ENCODE measurements at regions not wholly inside any gene's neighbourhood (a gene's known extent, or its start where the extent isn't known, plus 50 kb on each side); places are given as distances from the start of the nearest gene placed in this dataset.
"Not testable (repeated sequence)": the region's sequence is repeated elsewhere in the genome, so short reads cannot be mapped to it uniquely, and the experiment has no call there.

DNA sequence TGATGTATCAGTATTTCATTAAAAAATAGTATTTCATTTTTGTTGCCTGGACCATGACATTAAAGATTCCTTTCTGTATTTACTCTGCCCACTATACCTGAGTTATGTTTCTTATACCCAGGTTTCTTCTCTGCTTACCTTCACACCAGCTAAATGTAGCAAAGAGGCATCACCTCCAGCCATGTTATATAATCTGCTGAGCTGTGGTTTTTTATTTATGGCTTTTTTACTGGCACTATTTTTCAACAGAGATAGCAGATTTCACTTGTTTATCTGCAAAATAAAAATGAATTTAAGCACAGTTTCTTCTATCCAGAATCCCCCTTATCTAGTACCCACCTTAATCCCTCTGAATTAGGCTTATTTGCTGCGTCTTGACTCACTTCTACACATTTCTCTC is 979.0 kb upstream of the MAN1A1 start:
- DNase-seq = no peak

DNA sequence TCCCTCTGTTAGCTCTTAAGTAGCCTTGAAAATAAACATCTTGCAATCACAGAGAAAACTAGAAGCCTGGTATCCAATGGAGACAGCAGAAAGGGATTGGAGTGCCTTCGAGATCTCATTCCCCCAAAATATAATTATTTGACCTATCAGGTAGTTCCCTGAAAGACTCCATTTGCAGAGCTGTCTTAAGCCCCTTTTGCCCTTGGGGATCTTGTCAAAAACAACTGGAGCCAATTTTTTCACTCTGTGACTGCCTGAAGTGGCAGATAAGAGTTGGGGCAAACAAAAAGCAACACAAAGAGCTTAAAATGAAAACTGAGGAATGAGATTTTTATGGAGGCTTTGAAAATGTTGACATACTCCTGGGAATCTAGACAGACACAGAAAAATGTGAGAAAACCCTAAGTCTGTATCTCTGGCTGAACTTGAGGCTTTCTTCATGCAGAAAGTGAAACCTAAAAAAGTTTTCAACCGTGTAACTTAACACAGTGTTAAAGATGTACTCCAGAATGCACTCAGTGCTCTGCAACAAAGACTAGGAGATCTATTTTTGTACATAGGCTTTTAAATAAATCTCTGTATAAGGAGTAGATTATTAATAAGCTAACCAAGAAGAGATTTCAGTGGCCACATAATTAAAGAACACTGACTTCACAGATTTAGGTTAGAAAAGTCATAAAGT is 971.1 kb upstream of the MAN1A1 start:
- no peak for DNase-seq

DNA sequence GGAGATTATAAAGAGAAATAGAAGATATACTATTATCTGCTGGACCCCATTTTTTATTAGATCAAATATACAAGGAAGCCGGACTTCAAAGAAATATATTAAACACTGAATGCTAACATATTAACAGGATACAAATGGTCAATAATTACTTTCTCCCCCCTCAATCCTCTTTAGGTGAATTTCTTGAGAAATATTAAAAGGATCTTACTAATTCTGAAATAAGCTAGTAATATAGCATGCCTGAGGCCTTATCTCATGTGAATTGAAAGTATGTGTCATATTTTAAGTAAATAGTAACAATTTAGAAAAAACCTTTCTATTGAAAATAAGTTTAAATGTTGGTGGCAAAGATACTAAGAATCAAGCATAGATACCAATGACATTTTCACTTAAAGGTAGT is 954.7 kb upstream of the MAN1A1 start:
- DNase-seq = no peak

DNA sequence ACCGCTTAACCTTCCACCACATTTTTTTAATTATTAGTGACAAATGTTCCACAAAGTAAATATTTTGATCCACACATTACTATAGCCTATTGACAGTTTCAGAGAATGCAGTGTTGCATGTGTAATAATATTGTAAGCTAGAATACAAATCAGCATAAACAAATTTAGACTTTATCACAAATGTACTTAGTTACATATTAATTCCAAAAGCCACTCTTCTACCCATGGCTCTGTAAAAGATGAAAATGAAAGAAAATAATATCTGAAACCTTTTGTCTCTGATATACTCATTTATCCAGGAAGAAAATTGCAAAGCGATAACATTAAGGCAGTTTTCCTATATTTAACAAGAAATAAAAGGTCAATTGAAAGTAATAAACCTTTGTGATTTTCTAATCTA is 954.0 kb upstream of the MAN1A1 start:
- DNase-seq = no peak

DNA sequence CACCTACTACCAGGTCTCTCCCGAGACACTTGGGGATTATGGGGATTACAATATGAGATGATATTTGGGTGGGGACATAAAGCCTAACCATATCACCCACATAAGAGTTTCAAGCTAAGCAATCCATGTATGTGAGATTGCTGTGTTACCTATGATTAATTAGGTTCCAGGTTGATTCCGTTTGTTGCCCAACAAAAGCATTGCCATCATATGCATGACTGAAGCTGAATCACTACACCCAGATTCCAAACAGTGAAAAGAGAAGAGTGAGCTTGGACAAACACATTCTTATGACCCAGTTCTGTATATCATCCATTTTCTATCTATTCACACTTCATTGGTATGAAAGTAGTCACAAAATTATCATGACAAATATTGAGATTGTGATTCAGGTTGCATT is 952.5 kb upstream of the MAN1A1 start:
- no peak for DNase-seq

DNA sequence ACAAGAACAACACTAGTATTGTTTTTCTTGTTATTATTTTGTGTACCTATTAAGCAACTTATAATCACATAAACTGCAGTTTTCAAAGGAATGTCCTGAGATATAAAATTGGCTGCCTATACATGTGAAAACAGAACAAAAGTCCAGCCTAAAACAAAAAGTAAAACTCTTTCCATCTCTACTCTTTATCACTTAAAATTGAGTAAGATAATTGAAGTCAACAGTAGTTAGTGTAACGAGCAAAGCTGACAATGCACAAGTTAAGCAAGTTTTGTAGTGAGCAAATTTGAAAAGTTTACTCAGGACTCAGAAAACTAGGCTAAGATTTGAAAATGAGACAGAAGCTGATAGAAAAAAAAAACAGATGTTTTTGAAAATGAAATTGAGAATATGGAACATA is 941.4 kb upstream of the MAN1A1 start:
- no peak for DNase-seq

DNA sequence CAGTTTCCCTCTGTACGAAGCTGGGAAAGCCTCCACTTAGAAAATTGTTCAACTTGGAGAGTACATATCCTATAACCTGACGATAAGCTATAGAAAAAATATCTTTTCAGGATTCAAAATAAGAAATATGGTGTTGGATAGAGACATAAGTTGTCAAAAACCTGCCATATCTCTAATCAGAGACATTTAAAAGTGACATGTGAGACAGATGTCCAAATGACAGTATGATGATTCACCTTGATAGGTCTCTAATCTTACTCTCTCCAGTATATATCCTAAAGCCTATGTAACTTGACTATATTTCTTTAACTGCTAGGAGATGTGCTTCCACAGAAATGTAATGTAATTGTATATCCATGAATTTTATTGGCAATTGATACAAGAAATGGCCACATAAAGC is 932.4 kb upstream of the MAN1A1 start:
- no peak for DNase-seq

DNA sequence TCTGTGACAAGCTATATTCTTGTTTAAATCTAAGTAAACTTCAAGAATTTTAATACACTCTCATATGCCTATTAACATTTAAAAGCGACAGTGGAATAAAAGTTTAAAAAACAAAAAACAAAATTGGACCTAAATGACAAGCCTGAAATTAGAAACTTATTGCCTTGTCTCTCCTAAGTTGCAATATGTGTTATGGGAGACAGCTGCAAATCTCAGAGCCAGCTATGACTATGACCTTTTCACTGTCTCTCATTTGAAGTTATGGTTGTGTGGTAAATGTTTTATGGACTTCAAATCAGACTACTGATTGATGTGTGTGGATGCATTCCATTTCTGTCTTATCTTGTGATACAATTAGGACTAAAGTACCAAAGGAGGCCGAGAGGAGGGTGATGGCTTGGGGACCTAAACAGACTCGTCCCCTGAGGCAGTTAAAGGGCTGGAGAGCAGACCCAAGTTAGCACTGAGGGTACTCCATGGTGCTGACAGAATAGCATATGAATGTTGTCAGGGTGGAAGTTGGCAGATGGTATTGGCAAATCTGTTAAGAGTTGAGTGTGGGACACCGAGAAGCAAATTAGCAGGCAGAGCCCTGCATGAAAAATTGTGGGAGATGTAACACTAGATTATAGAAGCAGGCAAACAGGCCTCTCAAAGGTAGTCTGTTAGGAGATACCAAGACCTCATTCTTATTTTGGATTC is 930.1 kb upstream of the MAN1A1 start:
- no peak for DNase-seq

DNA sequence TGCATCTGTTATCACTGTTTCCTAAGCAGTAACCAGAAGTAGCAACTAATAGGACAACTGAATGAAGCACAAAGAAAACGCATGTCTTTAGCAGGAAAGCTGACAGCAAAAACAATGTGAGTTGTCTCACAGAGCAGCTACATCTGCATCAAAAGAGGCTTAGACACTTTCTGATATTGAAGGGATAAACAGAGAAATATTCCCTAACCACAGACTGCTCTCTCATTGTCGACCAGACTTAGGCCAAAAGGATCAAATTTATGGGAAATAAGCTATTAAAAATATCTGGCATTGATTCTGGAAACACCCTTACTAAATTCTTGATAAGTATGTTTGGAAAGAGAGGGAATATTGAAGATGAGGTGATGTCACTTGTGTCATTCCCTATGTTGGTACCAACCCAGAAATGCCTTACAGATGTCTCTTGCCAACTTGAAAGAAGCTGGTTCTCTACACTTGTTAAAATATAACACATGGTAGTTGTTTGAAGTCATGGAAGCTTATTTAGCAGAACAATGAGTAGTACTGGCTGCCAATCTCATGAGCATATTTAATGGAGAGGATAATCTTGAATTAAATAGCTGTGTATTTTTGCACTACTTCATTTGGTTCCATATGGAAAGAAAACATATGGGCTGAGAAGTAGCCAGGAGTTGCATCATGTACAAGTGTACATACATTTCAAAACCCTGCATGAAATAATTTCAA is 929.3 kb upstream of the MAN1A1 start:
- no peak for DNase-seq

DNA sequence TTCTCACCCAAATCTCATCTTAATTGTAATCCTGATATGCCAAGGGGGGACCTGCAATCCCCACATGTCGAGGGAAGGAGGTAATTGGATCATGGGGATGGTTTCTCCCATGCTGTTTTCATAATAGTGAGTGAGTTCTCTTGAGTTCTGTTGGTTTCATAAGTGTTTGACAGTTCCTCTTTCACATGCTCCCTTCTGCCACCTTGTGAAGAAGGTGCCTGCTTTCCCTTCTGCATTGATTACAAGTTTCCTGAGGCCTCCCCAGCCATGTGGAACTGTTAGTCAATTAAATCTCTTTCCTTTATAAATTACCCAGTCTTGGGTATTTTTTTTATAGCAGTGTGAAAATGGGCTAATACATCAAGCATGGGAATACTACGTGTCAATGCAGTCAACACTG is 925.0 kb upstream of the MAN1A1 start:
- no peak for DNase-seq

DNA sequence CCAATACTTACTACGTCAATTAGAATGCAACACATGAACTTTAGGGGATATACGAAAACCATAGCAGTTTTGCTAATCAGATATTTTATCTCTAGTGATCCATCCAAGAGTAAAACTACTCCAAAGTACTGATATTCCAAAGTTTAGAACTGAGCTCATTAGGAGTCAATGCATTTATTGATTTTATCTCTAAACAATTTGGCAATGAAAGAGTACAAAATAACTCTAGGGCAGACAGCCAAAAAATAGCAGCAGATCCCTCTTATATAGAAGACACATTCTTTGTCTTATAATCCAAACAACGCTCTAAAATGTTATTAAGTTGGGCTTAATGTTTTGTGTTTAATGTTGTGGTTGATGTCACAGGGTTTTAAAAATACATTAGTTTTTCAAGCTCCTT is 923.9 kb upstream of the MAN1A1 start:
- no peak for DNase-seq

DNA sequence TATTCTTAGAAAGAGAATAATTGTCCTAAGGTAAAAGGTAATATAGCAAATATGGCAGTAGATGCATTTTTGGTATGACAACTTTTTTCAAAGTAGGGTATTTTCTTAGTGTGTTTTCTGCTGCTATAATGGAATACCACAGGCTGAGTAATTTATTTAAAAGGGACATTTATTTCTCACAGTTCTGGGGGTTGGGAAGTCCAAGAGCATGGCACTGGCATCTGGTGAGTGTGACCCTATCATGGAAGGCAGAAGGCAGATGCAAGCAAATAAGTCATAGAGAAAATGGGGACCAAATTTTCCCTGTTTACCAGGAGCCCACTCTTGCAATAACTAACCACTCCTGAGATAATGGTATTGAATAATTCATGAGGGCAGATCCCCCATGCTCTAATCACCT is 922.5 kb upstream of the MAN1A1 start:
- no peak for DNase-seq

DNA sequence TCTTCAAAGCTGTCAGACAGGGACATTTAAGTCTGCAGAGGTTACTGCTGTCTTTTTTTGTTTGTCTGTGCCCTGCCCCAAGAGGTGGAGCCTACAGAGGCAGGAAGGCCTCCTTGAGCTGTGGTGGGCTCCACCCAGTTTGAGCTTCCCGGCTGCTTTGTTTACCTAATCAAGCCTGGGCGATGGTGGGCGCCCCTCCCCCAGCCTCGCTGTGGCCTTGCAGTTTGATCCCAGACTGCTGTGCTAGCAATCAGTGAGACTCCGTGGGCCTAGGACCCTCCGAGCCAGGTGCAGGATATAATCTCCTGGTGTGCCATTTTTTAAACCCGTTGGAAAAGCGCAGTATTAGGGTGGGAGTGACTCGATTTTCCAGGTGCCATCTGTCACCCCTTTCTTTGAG is 918.7 kb upstream of the MAN1A1 start:
- DNase-seq = not testable (repeated sequence)

DNA sequence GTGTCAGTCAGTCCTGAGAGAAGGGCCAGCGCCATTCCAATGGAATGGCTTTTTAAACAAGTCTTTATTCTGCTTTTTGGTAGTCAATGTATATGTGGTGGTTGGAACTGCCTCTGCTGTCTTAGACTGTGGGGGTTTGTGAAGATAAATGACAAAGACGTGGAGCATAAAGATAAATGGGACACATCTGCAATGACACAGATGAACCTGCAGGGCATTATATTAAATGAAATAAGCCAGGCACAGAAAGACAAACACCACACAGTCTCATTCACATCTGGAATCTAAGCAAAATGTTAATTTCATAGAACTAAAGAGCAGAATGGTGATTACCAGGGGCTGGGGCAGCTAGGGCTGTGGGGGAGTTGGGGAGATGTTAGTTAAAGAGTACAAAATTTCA is 912.8 kb upstream of the MAN1A1 start:
- DNase-seq = no peak

DNA sequence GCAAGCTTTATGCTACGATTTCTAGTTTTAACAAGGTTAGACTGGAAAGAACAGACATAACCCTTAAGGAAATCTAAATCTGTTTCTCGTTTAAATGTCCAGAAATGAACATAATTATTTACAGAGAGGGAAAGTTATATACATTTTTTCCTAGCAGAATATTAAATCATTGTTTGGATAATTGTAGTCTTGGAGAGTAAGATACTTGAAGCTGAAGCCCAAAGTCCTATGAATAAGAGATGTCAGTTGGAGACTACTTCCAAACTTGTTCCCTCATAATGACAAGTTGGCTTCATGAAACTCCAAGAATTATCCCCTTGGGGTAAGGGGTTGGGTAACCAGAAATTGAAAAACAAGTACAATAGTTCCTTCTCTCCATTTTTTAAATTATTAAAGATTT is 911.1 kb upstream of the MAN1A1 start:
- no peak for DNase-seq

DNA sequence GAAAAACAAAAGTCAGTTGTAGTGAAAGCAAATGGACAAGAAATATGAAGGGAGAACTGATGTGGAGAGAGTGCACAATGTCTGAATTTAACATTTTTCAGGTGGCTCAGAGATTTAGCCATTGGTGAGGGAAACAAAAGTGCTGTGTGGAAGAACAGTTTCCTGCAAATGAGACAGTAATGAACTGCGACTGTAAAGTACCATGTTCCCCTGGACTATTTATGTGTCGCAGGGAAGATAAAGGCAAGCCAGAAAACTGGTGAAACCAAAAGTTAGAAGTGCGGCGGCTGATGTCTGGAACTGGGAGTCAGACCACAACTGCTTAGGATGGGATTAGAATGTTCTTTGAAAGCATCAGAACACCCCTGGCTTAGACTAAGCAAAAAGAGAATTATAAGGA is 905.1 kb upstream of the MAN1A1 start:
- DNase-seq = no peak

DNA sequence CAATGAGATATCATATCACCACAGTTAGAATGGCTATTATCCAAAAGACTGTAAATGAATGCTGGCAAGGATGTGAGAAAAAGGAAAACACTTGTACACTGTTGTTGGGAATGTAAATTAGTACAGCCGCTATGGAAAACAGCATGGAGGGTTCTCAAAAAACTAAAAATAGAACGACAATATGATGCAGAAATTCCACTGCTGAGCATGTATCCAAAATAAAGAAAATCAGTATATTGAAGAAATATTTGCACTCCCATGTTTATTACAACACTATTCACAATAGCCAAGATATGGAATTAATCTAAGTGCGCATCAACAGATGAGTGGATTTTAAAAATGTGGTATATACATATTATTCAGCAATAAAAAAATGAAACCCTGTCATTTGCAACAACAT is 898.9 kb upstream of the MAN1A1 start:
- DNase-seq = no peak

DNA sequence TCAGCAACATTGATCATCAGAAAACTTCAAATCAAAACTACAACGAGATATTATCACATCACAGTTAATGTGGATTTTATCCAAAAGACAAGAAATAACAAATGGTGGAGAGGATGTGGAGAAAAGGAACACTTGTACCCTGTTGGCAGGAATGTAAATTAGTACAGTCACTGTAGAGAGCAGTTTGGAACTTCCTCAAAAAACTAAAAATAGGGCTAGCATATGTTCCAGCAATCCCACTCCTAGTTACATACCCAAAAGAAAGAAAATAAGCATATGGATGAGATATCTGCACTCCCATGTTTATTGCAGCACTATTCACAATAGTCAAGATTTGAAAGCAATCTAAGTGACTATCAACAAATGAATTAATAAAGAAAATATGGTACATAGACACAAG is 887.7 kb upstream of the MAN1A1 start:
- DNase-seq = no peak

DNA sequence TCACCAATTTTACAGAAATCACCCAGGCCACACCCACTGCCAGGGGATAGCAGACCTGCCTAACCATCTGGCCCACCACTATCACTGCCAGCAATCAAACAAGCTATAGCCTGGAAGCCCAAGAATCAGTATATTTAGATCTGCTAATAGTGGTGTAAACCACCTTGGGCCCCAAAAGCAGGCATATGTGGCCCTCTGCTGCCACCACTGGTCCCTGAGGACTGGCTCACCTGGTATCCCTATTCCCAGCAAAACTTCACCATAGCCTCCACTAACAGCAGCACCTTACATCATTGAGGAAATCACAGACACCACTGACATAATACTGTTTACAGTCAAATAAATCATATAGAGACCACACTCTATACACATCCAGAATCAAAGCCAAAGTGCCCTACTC is 880.4 kb upstream of the MAN1A1 start:
- DNase-seq = no peak

DNA sequence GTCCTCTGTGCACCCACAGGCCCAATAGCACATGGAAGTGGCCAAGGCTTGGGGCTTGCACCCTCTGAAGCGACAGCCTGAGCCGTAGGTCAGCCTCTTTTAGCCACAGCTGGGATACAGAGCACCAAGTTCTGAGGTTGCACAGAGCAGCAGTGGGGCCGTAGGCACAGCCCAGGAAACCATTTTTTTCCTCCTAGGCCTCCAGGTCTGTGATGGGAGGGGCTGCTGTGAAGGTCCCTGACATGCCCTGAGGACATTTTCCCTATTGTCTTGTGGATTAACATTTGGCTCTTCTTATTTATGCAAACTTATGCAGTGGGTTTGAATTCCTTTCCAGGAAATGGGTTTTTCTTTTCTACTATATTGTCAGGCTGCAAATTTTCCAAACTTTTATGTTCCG is 878.7 kb upstream of the MAN1A1 start:
- no peak for DNase-seq

DNA sequence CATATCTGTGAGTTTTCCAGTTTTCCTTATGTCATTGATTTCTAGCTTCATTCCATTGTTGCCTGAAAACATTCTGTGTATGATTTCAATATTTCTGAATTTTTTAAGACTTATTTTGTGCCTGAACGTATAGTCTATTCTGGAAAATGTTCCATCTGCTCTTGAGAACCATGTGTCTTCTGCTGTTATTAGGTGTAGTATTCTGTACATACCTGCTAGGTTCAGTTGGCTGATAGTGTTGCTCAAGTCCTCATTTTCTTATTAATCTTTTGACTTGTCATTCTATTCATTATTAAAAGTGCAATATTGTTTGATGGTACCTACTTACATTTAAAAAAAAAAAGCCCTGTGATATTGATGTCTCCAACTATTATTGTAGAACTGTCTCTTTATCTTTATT is 869.8 kb upstream of the MAN1A1 start:
- DNase-seq = no peak

DNA sequence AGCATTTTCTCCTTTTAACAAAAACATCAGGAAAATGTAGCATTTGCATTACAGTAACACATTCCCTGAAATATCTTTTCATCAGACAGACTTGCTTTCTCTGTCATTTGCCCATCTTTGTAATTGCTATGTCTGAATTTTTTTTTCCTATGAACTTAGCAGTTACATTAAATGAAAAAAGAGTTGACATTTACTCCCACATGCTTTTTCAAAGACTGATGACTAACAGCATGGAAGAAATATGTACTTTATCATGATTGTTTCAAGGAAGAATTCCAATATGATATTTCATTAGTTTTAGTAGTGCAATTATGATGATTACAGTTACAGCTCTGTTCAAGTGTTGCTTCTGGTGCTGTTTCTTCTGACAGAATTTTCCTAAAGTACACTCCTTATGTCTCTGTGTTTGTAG is 864.5 kb upstream of the MAN1A1 start:
- no peak for DNase-seq

DNA sequence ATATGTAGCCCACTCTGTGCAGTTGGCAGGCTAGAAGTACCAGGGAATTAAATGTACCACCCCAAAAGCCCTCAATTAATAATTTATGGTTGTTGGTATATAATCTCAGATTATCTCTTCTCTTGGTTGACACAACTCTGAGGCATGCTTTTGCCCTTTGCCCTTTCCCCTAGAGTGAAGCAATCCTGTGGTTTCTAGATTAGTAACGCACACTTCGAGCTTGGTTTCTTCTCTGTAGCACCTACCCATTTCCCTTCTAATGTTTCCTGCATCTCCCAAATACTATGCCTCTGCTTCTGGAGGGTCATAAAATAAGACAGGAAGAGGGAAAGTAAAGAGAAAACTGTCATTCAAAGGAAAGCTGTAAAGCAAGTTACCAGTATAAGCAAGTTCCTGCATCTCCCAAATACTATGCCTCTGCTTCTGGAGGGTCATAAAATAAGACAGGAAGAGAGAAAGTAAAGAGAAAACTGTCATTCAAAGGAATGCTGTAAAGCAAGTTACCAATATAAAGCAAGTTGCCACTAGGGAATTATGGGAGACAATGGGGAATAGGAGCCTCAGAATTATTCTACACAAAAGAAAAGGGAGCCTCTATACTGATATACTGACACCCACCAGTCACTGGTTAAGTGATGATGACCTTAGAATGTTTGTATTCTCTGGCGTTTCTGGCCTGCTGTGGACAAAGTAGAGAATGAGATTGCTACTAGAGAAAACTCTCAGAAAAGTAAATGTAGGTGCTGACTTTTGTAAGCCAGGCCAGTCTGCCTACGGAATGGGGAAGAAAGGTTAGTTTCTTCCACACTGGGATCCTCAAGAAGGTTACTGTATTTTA is 862.6 kb upstream of the MAN1A1 start:
- DNase-seq = no peak

DNA sequence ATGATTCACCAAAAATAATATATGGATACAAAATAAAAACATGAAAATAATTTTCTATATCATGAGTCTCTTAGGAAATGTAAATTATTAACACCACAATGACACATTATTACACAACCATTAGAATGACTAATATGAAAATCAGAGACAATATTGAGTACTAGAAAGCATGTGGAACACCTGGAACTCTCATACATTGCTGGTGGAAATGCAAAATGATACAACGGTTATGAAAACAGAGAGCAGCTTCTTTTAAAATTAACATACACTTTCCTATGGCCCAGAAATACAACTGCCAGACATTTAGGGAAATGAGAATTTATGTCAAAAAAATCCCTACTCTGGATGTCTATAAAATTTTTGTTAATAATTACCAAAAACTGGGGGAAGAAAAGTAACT is 853.3 kb upstream of the MAN1A1 start:
- no peak for DNase-seq
